ENCODE measurements at regions not wholly inside any gene's neighbourhood (a gene's known extent, or its start where the extent isn't known, plus 50 kb on each side); places are given as distances from the start of the nearest gene placed in this dataset.

- no peak for DNase-seq (ENCODE audit: low read depth in 1 of 2, low spot score in 1 of 2)
- H3K4me3 ChIP-seq (replicated peaks; ENCODE audit: insufficient read depth, low read length): no peak overlapping the region
- no peak for TF ChIP-seq CTCF (IDR thresholded peaks at IDR 0.05; ENCODE audit: insufficient read depth, low read length)
- no peak for TF ChIP-seq REST (IDR thresholded peaks at IDR 0.05; ENCODE audit: insufficient replicate concordance, low read depth)
- H3K27me3 ChIP-seq (ENCODE audit: insufficient read depth, poor library complexity, severe bottlenecking): no peaks in the 10 kb centered on the region
- H3K27ac ChIP-seq (replicated peaks): no peak overlapping the region
These were observed 200.0 kb upstream of the TCF21 start for GRCh38 chr6:133688705-133689492.

- DNase-seq (ENCODE audit: low read depth in 1 of 2, low spot score in 1 of 2): no peak
- Histone ChIP-seq H3K27ac (replicated peaks) (no peak overlapping the region), H3K4me3 (replicated peaks; ENCODE audit: insufficient read depth, low read length) (no peak overlapping the region), H3K27me3 (ENCODE audit: insufficient read depth, poor library complexity, severe bottlenecking) (no peaks in the 10 kb centered on the region)
- TF ChIP-seq SPI1 (IDR thresholded peaks at IDR 0.05; ENCODE audit: borderline replicate concordance, low read depth) (no peak), GABPA (IDR thresholded peaks at IDR 0.05; ENCODE audit: low read depth) (no peak), REST (IDR thresholded peaks at IDR 0.05; ENCODE audit: insufficient replicate concordance, low read depth) (no peak), CTCF (IDR thresholded peaks at IDR 0.05; ENCODE audit: insufficient read depth, low read length) (no peak), POLR2AphosphoS5 (IDR thresholded peaks at IDR 0.05; ENCODE audit: low read depth) (no peak)
These were observed 199.1 kb upstream of the TCF21 start for GRCh38 chr6:133689863-133690262.

GRCh38 chr6:133693565-133693964, 195.3 kb upstream of the TCF21 start:
- DNase-seq (ENCODE audit: low read depth in 1 of 2, low spot score in 1 of 2): no peak
- Histone ChIP-seq H3K4me3 (replicated peaks; ENCODE audit: insufficient read depth, low read length) (no peak overlapping the region), H3K27me3 (ENCODE audit: insufficient read depth, poor library complexity, severe bottlenecking) (no peaks in the 10 kb centered on the region), H3K27ac (replicated peaks) (no peak overlapping the region)
- TF ChIP-seq SPI1 (IDR thresholded peaks at IDR 0.05; ENCODE audit: borderline replicate concordance, low read depth) (no peak), REST (IDR thresholded peaks at IDR 0.05; ENCODE audit: insufficient replicate concordance, low read depth) (no peak), CTCF (IDR thresholded peaks at IDR 0.05; ENCODE audit: insufficient read depth, low read length) (no peak), POLR2AphosphoS5 (IDR thresholded peaks at IDR 0.05; ENCODE audit: low read depth) (no peak), GABPA (IDR thresholded peaks at IDR 0.05; ENCODE audit: low read depth) (no peak)

All from HL-60 (cell line).